ENCODE measurements at regions not wholly inside any gene's neighbourhood (a gene's known extent, or its start where the extent isn't known, plus 50 kb on each side); places are given as distances from the start of the nearest gene placed in this dataset.

DNA sequence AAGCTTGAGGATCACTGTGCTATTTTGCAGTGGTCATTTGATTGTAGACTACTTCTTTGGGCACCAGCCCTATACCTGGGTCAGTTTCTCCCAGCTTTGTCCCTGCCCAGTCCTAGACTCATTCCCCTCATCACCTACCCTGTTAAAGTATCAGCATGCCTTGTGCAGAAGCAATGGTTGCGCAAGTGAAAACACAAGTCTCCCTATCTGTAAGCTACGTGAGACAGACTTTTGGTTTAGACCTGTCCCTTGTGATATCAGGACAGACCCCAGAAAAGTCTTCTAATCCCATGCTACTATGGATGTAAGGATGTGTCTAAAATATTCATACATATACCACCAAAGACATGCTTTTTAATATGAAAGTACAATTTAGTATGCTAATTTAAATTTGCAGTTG, 88.8 kb upstream of the ATP2B1 start:
- H3K27me3 ChIP-seq, result no peaks in the 10 kb centered on the region
- 90 to 96% (median 92%) methylated on average over 2 of the region's 2 CpGs for WGBS, 5 donors
- no peaks in the 10 kb centered on the region for H3K4me1 ChIP-seq
- no peaks in the 10 kb centered on the region for H3K9me3 ChIP-seq
- TF ChIP-seq POLR2A (IDR thresholded peaks at IDR 0.05) (no peak), POLR2AphosphoS5 (IDR thresholded peaks at IDR 0.05) (no peak), CTCF (IDR thresholded peaks at IDR 0.05) (no peak), EP300 (IDR thresholded peaks at IDR 0.05) (no peak)
- H3K27ac ChIP-seq, result no peak overlapping the region
- H3K4me3 ChIP-seq, result no peak overlapping the region
- no peak for DNase-seq
- H3K36me3 ChIP-seq, result no peaks in the 10 kb centered on the region
- intact Hi-C loops (cut with DNase I; ENCODE audit: low total_unique reads), result no loop called here

DNA sequence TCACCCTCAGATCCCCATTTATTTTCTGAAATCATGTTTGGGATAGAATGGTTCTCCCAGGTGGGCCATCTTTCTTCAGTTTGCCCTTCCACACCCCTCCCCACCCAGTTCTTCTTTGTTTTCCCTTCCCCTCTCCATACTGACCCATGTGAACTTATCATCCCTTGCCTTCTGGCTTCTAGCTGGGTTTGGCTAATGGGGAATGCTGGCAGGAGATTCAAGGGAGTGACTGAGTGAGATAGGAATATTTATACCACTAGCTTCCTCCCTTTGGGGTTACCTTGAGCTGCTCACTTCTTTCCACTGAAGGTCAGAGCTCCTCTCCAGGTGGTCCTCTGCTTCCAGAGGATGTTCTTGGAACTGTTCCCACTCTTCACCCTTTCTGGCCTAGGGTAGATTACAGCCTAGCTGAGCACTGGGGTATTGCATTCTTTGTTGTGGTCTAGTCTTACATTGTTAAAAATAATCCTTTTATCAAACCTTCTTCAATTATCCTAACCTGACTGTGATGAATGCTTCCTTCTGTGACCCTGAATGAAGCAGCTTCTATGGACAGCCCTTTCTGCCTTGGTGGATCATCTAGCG, 88.3 kb upstream of the ATP2B1 start:
- Histone ChIP-seq H3K4me1 (no peaks in the 10 kb centered on the region), H3K36me3 (no peaks in the 10 kb centered on the region), H3K4me3 (no peak overlapping the region), H3K27ac (no peak overlapping the region), H3K9me3 (no peaks in the 10 kb centered on the region), H3K27me3 (no peaks in the 10 kb centered on the region)
- intact Hi-C loops (cut with DNase I; ENCODE audit: low total_unique reads), result no loop called here
- no peak for DNase-seq
- 94 to 100% (median 97%) methylated on average over 1 of the region's 1 CpG for WGBS, 5 donors
- no peak for TF ChIP-seq POLR2AphosphoS5 (IDR thresholded peaks at IDR 0.05)
- TF ChIP-seq POLR2A (IDR thresholded peaks at IDR 0.05), result no peak
- no peak for TF ChIP-seq EP300 (IDR thresholded peaks at IDR 0.05)
- TF ChIP-seq CTCF (IDR thresholded peaks at IDR 0.05), result no peak

DNA sequence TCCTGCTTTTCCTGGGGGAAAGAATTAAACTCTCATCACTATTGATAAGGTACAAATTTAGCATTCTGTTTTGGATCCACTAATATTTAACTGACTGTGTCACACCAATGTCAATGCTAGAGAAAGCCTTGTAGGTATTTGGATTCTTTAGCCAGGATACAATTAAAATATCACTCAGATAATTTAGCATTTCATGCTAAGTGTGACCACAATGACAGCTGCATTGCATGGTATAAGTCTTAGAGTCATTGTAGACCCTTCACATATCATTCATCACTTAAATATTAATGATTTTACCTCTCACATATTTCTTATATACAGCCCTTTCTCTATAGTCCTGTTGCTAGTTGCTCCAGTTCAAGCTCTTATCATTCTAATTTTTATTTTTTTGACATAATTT, 85.3 kb upstream of the ATP2B1 start:
- Histone ChIP-seq H3K4me3 (no peak overlapping the region), H3K4me1 (no peaks in the 10 kb centered on the region), H3K27me3 (no peaks in the 10 kb centered on the region), H3K36me3 (no peaks in the 10 kb centered on the region), H3K27ac (no peak overlapping the region), H3K9me3 (no peaks in the 10 kb centered on the region)
- DNase-seq, result no peak
- TF ChIP-seq EP300 (IDR thresholded peaks at IDR 0.05), result no peak
- TF ChIP-seq POLR2AphosphoS5 (IDR thresholded peaks at IDR 0.05), result no peak
- TF ChIP-seq POLR2A (IDR thresholded peaks at IDR 0.05), result no peak
- TF ChIP-seq CTCF (IDR thresholded peaks at IDR 0.05), result no peak
- intact Hi-C loops (cut with DNase I; ENCODE audit: low total_unique reads), result no loop called here

DNA sequence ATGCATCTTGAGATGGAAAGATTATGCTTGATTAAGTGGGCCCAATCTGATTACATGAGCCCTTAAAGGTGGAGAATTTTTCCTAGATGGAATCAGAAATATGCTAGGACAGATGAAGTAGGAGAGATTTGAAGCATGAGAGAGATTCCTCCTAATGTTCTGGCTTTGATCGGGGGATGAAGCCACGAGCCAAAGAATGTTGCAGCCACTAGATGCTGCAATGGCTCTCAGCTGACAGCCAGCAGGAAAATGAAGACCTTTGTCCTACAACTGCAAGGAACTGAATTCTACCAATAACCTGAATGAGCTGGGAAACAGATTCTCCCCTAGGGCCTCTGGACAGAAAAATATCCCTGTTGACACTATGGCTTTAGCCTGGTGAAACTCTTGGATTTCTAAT, 82.6 kb upstream of the ATP2B1 start:
- no peak for TF ChIP-seq EP300 (IDR thresholded peaks at IDR 0.05)
- TF ChIP-seq POLR2A (IDR thresholded peaks at IDR 0.05), result no peak
- no peak for TF ChIP-seq CTCF (IDR thresholded peaks at IDR 0.05)
- no peak for TF ChIP-seq POLR2AphosphoS5 (IDR thresholded peaks at IDR 0.05)
- no peaks in the 10 kb centered on the region for H3K27me3 ChIP-seq
- no peaks in the 10 kb centered on the region for H3K36me3 ChIP-seq
- H3K4me1 ChIP-seq, result no peaks in the 10 kb centered on the region
- H3K4me3 ChIP-seq, result no peak overlapping the region
- 66 to 88% (median 78%) methylated on average over 2 of the region's 2 CpGs for WGBS, 5 donors
- no peak overlapping the region for H3K27ac ChIP-seq
- no peak for DNase-seq
- peaks cover 3 to 7% (median 6%) of the 10 kb centered on the region in 4 donors for H3K9me3 ChIP-seq
- intact Hi-C loops (cut with DNase I; ENCODE audit: low total_unique reads), result no loop called here

Measured in stomach (tissue), 8 donors.